Lower leg skin (tissue), 3 donors: ENCODE measurements at regions not wholly inside any gene's neighbourhood (a gene's known extent, or its start where the extent isn't known, plus 50 kb on each side); places are given as distances from the start of the nearest gene placed in this dataset.

ENCODE experiments used
- CTCF ChIP-seq, 3 donors: fragments of 450-650 bp; IDR thresholded peaks; one replicate each; pipeline ENCODE4 v1.5.1; 2016; ENCODE audit warnings: antibody characterized with exemption in 3 of 3, mild to moderate bottlenecking in 3 of 3, moderate library complexity in 2 of 3
- POLR2A ChIP-seq, 2 donors: fragments of 450-650 bp; IDR thresholded peaks; one replicate each; pipeline ENCODE4 v1.6.1; 2016 to 2017; ENCODE audit warnings: antibody characterized with exemption in 2 of 2, mild to moderate bottlenecking in 1 of 2, moderate library complexity in 1 of 2

- no peak for TF ChIP-seq CTCF (IDR thresholded peaks at IDR 0.05)
- no peak for TF ChIP-seq POLR2A (IDR thresholded peaks at IDR 0.05)
Measured at GRCh38 chr4:123631786-123632692, 235.4 kb downstream of the SPRY1 start.
